WI38 (cell line): ENCODE measurements at regions not wholly inside any gene's neighbourhood (a gene's known extent, or its start where the extent isn't known, plus 50 kb on each side); places are given as distances from the start of the nearest gene placed in this dataset.
"Not testable (repeated sequence)": the region's sequence is repeated elsewhere in the genome, so short reads cannot be mapped to it uniquely, and the experiment has no call there.

Experiments used
- H3K4me3 ChIP-seq: 2 replicates; pipeline ENCODE4 v1.5.1; 2011; ENCODE audit warnings: low read depth, mild to moderate bottlenecking, control low read depth, low read length
- CTCF ChIP-seq: IDR thresholded peaks from 2 replicates; pipeline ENCODE4 v1.5.1; 2012; ENCODE audit warnings: low read depth, mild to moderate bottlenecking, control low read depth, low read length

- TF ChIP-seq CTCF: no peak
- H3K4me3 ChIP-seq: no peak overlapping the region
These were observed 489.2 kb upstream of the CNTN5 start for GRCh38 chr11:98531576-98531975.

GRCh38 chr11:98536023-98536422 is 484.7 kb upstream of the CNTN5 start:
- no peak for TF ChIP-seq CTCF
- H3K4me3 ChIP-seq: no peak overlapping the region

GRCh38 chr11:98538358-98538757 is 482.4 kb upstream of the CNTN5 start:
- H3K4me3 ChIP-seq: not testable (repeated sequence)

- no peak overlapping the region for H3K4me3 ChIP-seq
- TF ChIP-seq CTCF: no peak
These were observed 475.1 kb upstream of the CNTN5 start for GRCh38 chr11:98545544-98546175.

- H3K4me3 ChIP-seq: no peak overlapping the region
- no peak for TF ChIP-seq CTCF
These were observed 471.2 kb upstream of the CNTN5 start for GRCh38 chr11:98549571-98549970.

GRCh38 chr11:98559961-98560360 is 460.8 kb upstream of the CNTN5 start:
- H3K4me3 ChIP-seq: no peak overlapping the region
- no peak for TF ChIP-seq CTCF

GRCh38 chr11:98561252-98561651 is 459.5 kb upstream of the CNTN5 start:
- no peak overlapping the region for H3K4me3 ChIP-seq
- TF ChIP-seq CTCF: no peak

- no peak for TF ChIP-seq CTCF
- no peak overlapping the region for H3K4me3 ChIP-seq
These were observed 458.8 kb upstream of the CNTN5 start for GRCh38 chr11:98561877-98562395.
